GM21576 (cell line): ENCODE measurements at regions not wholly inside any gene's neighbourhood (a gene's known extent, or its start where the extent isn't known, plus 50 kb on each side); places are given as distances from the start of the nearest gene placed in this dataset.

Source experiments
- ATAC-seq: cut with Tn5 transposase; IDR thresholded peaks from one replicate; pipeline ENCODE4 v1.9.1; 2021; ENCODE audit warnings: mild to moderate bottlenecking, moderate library complexity; ENCODE audit not compliant: unreplicated experiment

- no peak for ATAC-seq
Observed at GRCh38 chr10:28250782-28251181, 52.1 kb downstream of the MPP7 start.

- no peak for ATAC-seq
Observed at GRCh38 chr10:28250358-28250757, 52.5 kb downstream of the MPP7 start.

GRCh38 chr10:28249512-28249911 lies 53.4 kb downstream of the MPP7 start:
- ATAC-seq = no peak

GRCh38 chr10:28248092-28248491 lies 54.8 kb downstream of the MPP7 start:
- no peak for ATAC-seq

GRCh38 chr10:28246023-28246422 lies 56.8 kb downstream of the MPP7 start:
- no peak for ATAC-seq

- ATAC-seq = no peak
Observed at GRCh38 chr10:28243923-28244322, 58.9 kb downstream of the MPP7 start.

GRCh38 chr10:28242555-28243204 lies 60.2 kb downstream of the MPP7 start:
- ATAC-seq = no peak

GRCh38 chr10:28241741-28242399 lies 61.0 kb downstream of the MPP7 start:
- no peak for ATAC-seq

GRCh38 chr10:28240400-28240799 lies 62.5 kb downstream of the MPP7 start:
- no peak for ATAC-seq

- no peak for ATAC-seq
Observed at GRCh38 chr10:28236591-28236990, 66.3 kb downstream of the MPP7 start.

- no peak for ATAC-seq
Observed at GRCh38 chr10:28220811-28221210, 82.1 kb downstream of the MPP7 start.

- no peak for ATAC-seq
Observed at GRCh38 chr10:28219251-28219650, 83.6 kb downstream of the MPP7 start.

GRCh38 chr10:28217848-28218247 lies 85.0 kb downstream of the MPP7 start:
- ATAC-seq = no peak

GRCh38 chr10:28215930-28216329 lies 86.9 kb downstream of the MPP7 start:
- no peak for ATAC-seq

GRCh38 chr10:28214219-28214618 lies 88.6 kb downstream of the MPP7 start:
- no peak for ATAC-seq

GRCh38 chr10:28211759-28212158 lies 91.1 kb downstream of the MPP7 start:
- ATAC-seq = no peak

- no peak for ATAC-seq
Observed at GRCh38 chr10:28207799-28208198, 95.1 kb downstream of the MPP7 start.

- no peak for ATAC-seq
Observed at GRCh38 chr10:28202941-28203352, 99.9 kb downstream of the MPP7 start.

- no peak for ATAC-seq
Observed at GRCh38 chr10:28201410-28202400, 101.2 kb downstream of the MPP7 start.

- ATAC-seq = no peak
Observed at GRCh38 chr10:28200775-28201174, 102.1 kb downstream of the MPP7 start.

- no peak for ATAC-seq
Observed at GRCh38 chr10:28199941-28200340, 102.9 kb downstream of the MPP7 start.

GRCh38 chr10:28190196-28190595 lies 112.7 kb downstream of the MPP7 start:
- no peak for ATAC-seq
